KBM-7 (cell line): ENCODE measurements at regions not wholly inside any gene's neighbourhood (a gene's known extent, or its start where the extent isn't known, plus 50 kb on each side); places are given as distances from the start of the nearest gene placed in this dataset.

Experiments used
- DNase-seq: peaks from one replicate; pipeline ENCODE4 v3.0.0-alpha.2; 2015
- in situ Hi-C: fragments of 300-500 bp; cut with MboI; formaldehyde crosslinking; loops from 2 replicates; pipeline ENCODE4 v1.14.3; 2020; ENCODE audit warnings: low sequenced_read_pairs, low pct_unique_long_range_greater_than_20kb, mixed read lengths

DNA sequence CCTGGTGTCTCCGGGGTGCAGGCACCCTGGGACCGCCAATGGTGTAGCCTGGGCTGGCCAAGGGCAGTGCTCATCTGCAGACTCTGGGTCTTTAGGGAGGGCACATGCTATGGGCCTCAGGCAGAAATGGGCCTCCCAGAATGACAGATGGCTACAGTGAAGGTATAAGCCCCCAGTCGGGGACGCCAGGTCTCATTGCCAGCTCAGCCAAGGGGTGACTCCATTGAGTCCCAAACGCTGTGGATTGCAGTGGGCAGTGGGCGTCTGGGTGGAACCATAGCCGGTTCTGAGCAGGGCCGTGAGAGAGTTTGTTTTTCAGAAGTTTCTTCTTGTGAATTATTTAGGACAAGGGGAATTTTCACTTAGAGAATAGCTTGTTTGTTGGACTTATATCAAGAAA, 516.9 kb downstream of the TBC1D22A start:
- in situ Hi-C loops, result no loop called here

DNA sequence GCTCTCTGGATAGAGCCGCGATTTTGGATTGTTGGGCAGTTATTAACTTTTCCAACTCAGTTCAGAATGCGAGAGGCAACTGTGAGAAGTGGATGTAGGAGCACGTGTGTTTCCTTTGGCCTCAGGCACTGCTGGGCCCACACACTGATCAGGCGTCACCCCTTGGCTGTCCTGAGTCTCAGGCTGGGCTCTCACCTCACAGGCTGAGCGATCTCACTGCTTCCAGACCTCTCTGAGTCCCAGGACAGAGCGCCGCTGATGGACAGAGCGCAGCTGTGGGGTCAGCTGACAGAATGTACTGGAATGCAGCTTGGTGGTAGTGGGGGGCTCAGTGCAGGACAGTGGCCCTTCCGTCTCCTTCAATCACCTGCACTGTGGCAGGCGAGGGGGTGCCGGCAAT, 516.2 kb downstream of the TBC1D22A start:
- in situ Hi-C loops, result no loop called here

More for the DNA sequence above, 516.9 kb downstream of the TBC1D22A start:
- no peak for DNase-seq

DNA sequence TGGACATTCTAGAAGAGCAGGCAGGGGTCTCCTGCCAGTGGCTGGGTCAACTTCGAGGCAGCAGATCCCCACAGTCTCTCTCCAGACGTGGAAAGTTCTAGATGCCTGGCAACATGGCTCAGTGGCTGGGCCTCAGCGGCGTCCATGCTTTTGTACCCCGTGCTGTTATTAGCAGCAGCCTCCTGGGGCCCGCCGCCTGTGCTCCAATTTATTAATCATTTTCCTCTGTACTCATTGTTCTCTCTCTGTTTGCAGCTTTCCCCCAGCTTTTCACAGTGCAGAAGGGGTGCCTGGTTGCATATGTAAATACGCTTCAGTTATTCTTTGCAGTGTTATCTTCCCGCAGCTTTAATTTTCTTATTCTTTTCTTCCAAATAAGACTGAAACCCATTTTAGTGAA, 515.1 kb downstream of the TBC1D22A start:
- in situ Hi-C loops, result no loop called here
- no peak for DNase-seq

More for the DNA sequence above, 516.2 kb downstream of the TBC1D22A start:
- no peak for DNase-seq

DNA sequence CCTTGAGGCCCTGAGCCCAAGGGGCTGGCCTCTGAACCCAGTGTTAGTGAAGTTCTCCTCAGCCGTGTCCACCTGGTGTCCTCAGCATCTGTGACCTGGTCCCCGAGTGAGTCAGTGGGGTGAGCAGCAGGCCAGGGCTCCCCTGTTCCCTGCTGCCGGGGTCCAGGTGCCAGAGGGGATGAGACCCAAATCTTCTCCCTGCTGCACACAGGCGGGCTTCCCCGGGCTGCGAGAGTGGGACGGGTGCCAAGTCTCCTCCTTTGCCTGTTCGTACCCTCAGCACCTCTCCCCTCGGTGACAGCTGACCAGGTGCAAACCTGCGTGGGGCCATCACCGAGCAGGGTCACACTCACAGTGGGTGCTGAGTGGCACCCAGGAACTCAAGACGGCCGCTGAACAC, 514.5 kb downstream of the TBC1D22A start:
- no peak for DNase-seq
- in situ Hi-C loops, result no loop called here

DNA sequence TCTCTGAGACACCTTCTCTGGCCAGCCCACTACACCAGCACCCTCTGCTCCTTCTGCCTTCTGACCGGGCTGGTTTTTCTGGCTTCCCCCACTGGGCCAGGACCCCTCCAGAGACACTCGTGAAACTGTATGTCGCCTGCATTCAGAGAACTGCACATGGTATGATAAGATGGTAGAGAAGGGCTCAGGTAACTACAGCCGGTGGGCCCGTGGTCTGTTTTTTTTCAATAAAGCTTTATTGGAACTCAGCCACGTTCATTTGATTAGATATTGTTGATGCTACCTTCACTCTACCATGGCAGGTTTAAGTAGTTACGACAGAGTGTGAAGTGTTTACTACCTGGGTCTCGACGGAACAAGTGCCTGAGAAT, 514.0 kb downstream of the TBC1D22A start:
- in situ Hi-C loops, result no loop called here
- DNase-seq, result no peak

DNA sequence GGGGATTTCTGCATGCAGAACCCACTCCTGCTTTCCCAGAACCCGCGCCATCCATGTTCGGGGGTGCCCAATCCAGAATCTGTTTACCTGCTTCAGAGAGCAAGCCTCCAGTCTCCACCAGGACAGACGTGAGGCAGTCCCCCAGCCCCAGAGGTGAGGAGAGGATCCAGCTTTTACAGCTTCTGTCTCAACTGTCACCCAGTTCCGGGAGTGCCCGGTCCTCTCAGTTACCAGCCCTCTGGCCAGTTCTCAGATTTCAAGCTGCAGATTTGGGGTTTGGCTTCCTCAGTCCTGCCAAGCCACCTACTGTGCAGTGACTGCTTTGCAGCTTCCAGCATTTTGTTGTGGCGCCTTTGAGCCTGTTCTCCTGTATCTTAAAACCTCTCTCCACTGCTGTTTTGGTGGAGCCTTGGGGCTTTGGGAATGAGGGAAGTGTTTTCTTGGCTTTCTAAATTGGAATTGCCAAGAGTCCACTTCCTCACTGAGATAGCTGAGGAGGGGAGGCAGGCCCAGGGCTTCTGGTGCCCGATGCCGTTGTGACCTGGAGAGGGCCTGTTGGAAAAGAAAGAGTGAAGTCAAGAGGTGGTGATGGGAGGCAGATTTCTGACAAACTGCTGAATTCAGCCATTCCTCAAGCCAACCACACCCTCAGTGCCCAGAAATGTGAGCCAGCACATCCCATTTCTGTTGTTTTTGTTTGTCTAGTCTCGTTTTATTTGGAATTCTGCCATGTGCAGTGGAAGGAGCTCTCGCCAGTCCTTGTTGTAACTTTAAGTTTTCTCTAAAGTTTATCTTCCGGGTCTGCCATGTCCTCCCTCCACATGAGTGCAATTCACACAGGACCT, 513.4 kb downstream of the TBC1D22A start:
- DNase-seq, result no peak

DNA sequence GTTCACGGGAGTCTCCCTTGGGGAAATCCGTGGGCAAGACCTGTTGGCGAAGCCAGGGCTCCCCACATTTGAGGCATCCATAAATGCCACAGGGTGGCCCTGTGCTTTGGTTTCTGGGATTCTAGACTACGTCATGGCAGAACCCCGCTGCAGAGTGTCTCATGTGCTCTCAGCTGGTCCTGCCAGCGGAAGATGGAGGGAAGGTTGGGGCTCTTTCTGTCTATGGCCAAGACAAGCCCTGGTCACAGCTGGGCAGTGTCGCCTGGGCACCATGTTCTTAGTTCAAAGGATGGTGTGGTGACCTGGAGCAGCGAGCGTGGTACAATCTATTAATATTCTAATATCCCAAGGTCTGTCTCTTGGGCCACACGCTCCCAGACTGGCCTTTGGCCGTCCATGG, 511.7 kb downstream of the TBC1D22A start:
- in situ Hi-C loops, result no loop called here

More for the DNA sequence above, 513.4 kb downstream of the TBC1D22A start:
- in situ Hi-C loops, result no loop called here

DNA sequence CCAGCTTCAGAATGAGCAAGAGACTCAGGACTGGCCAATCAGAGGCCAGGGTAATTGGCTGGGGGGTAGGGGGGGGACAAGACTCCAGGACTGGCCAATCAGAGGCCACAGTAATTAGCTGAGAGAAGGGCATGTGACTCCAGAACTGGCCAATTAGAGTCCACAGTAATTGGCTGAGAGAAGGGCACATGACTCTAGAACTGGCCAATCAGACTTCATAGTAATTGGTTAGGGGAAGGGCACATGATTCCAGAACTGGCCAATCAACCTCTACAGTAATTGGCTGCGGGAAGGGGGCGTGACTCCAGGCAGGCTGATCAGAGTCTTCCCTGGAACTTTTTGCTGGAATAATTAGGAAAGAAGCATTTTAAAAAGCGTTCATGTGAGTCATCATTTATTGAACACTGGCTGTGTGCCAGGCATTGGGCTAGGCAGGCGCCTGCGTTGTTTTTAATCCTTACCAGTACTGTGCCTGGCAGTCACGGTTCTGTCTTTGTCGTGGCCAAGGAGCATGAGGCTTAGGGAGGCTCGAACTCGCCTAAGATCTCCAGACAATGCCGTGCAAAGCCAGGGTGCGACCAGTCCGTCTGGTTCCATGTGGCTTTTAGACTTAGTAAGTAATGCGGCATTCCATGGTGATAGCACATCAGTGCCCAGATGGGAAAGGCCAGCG, 508.1 kb downstream of the TBC1D22A start:
- in situ Hi-C loops, result no loop called here
- DNase-seq, result no peak

More for the DNA sequence above, 511.7 kb downstream of the TBC1D22A start:
- no peak for DNase-seq

DNA sequence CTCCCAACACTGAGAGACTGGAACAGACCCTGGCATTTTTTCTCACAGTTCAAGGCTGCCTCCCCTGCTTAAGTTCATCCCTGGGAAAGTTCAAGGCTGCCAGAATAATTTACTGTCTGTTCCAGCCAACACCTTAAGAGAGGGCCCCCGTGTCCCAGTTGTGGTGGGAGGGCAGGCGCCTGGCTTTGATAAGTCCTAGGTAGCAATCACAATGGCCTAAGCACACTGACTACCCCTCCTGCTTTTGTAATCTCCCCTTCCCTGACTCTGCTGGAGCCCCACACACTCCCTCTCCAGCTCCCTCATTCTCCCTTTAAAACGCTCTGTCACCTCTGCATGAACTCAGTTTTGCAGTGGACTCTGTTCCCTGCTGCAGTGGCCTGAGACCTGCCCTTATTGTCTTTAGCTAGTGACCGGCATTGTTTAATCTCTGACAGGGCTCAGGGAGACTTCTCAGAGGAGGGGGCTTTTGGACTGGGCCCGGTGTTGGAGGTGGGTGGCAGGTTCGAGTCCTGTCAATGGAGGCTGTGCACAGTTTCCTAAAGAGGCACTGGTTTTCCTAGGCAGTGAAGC, 507.2 kb downstream of the TBC1D22A start:
- no peak for DNase-seq
- in situ Hi-C loops, result no loop called here

DNA sequence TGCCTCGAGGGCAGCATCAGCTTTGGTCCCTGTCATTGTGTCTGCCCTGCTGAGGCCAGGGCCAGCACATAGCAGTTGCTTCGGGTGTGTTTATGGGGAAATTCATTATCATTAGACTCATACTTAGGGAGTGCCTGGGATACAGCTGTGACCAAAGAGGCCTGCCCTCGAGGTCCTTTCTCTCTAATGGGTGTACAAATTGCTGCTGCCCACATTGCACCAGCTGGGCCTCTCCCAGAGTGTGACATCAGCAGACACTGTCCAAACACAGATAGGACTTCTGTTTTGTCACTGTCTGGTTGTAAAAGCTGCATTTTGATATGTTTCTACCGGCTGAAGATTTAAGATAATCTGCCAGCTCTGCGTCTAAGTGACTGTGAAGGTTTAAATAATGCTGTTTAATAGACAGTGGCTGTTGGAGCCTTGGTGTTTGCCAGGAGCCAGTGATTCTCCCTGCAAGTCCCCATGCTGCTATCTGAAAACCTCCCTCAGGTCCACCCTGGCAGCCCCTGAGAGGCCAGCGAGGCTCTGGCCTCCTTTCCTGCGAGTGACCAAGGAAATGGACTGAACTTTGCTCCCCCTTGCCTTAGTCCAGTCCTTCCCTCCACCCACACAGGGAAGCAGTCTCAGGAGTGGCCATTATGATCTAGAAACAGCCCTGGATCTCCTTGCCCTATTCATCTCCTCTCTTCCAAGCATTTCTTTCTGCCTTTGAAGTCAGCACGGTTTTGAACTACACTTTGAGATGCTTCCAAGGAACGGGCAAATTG, 505.2 kb downstream of the TBC1D22A start:
- in situ Hi-C loops, result no loop called here
- DNase-seq, result no peak

DNA sequence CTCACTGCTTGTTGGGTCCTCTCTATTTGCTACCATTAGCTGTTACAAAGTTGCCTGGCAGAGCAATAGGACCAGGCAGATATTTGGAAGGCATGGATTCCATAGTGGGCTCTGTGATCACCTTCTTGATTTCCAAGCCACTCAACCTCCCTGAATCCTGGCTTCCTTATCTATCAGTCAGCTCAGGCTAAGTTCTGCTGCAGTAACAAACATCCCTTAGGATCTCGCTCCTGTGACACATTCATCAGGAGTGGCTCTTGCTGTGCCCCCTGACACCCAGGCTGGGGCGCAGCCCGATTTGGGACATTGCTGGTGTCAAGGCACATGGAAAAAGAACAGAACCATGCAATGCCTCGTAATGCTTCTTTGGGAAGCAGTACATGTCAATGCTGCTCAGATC, 503.9 kb downstream of the TBC1D22A start:
- in situ Hi-C loops, result no loop called here
- no peak for DNase-seq

DNA sequence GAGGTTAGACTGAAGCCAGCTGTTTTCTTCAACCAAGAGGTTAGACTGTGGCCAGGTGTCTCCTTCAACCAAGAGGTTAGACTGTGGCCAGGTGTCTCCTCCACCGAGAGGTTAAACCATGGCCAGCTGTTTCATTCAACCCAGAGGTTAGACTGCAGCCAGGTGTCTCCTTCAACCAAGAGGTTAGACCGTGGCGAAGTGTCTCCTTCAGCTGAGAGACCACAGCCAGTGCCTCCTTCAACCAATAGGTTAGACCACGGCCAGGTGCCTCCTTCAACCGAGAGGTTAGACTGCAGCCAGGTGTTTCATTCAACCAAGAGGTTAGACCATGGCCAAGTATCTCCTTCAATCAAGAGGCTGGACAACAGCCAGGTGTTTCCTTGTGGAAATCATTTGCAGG, 498.1 kb downstream of the TBC1D22A start:
- in situ Hi-C loops, result no loop called here
- DNase-seq, result no peak

DNA sequence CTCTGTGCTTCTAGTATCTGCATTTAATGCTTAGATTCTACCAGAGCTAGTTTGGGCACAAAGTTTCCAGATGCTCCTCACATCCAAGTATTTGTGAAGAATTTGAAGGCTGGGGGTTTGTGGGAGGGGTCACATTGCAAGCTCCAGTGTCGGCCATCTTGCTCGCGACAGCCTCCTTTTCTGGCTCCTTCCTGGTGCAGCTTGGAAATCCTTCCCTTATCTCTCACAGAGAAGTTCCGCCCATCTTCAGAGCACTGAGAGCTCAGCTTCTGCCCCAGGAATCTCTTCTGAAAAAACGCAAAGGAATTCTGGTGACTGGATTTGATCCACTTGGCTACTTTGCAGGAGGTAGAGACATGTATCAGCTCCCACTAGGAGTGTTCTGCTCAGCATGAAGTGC, 497.5 kb downstream of the TBC1D22A start:
- in situ Hi-C loops, result no loop called here
- DNase-seq, result peak; percentile 2

DNA sequence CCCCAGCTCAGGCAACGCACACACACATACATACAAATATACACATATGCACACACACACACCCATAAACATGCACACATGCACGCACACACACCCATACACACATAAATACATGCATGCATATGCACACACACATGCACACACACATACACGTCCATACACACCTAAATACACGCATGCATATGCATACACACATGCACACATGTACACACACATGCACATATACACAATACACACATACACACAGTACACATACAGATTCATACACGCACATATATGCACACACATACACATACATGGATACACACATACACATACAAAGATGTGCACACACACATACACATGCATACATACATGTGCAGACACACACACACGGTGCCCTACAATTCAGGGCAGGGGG, 496.6 kb downstream of the TBC1D22A start:
- in situ Hi-C loops, result no loop called here

DNA sequence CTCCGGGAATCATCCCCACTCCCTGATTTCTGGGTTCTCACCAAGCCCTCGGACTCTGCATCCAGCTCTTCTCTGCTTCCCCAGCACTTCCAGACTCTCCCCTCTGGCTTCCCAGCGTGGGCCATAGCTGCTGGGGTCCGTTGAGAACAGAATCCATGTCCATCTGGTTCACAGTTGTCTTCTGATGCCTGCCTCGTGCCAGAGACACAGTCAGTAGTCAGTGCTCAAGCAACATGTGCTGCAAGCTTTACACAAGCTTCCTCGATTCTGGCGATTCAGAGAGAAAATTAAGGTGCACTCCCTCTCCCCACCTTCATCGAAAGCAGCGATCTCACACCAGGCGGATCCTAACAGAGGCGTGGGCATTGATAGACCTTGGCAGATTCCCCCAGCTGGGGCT, 495.5 kb downstream of the TBC1D22A start:
- DNase-seq, result no peak
- in situ Hi-C loops, result no loop called here

More for the DNA sequence above, 496.6 kb downstream of the TBC1D22A start:
- no peak for DNase-seq

DNA sequence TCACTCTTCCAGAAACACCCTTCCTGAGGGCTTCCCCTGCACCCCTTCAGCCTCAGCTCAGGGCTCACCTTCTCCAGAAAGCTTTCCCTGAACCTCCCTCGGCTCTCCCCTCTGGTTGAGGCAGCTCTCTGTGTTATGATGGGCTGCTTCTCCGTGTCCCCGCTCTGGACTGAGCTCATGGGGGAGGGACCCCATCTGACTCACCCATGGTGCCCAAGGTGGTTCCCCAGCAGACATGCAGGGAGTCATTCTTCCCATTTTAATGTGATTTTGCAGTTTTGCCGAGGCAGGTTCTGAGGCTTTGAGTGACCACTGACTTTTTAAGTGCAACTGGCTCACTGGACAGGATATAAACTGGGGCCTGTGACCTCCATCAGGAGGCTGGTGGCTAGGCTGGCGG, 495.1 kb downstream of the TBC1D22A start:
- DNase-seq, result no peak
- in situ Hi-C loops, result no loop called here

DNA sequence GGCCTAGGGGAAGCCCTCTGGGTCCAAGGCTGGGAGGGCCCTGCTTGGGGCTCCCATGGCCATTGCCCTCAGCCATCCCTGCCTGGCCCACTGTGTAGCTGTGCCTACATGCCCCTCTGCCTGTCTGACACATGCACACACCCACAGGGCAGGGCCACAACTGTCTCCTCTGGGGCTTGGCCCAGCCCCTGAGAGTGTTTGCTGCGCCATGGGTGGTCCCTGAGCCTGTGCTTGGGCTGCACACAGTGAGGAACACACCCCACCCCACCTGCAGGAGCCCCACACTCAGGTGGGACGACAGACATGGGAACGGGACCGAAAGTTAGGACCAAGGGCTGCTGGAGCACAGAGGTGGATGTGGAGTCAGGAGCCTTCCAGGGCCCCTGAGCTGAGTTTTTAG, 489.5 kb downstream of the TBC1D22A start:
- in situ Hi-C loops, result no loop called here
- no peak for DNase-seq

DNA sequence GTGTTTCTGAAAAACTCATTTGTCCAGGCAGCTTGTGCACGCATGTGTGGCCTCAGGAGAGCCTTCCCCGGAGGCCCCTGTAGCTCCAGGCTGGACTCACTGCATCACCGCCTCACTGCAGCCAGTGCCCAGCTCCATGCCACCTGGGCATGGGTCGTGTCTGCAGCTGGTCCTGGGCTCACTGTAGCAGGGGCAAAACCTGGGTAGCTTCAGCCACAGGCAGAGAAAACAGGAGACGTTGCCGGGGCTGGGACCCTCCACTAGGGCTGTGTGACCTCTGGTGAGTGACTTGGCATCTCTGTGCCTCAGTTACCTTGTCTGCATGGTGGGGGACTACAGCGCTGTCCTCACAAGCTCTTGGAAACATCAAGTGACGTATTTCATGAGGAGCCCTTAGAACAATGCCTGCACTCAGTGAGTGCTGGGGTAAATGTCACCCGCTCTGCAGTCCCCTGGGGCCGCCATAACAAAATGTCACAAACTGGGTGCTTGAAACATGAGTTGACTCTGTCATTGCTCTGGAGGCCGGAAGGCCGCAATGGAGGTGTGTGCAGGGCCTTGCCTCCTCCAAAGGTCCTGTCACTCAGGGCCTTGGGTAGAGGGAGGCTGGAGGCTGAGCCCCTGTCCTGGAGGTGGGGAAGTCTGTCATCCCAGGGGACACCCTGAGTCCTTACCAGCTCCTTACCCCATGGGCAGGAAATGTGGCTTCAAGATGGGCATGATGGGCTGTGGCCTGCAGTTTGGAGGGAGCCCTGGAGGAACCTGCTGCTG, 488.7 kb downstream of the TBC1D22A start:
- no peak for DNase-seq
- in situ Hi-C loops, result no loop called here

DNA sequence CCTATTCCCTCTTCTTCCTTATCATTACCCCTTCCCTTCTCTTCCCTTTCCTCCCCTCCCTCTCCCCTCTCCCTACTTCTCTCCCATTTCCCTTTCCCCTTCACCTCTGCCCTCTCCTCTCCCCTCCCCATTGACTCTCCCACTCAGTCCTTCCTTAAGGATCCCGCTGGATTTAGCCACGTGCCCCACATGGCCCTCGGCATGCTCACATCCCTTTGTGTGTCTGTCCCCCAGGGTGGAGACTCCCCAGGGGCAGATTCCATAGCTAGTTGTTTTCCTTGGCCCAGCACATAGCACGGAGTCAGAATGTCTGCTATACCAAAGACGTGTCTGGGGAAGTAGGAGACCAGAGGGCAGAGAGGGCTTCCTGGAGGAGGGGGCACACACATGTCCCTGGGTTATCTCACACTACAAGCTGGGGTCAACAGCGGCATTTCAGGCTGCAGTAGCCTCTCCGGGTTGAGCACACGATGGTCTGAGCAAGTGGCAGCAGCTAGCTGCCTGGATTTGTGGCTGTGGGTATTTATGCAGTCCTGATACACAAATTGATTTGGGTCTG, 487.0 kb downstream of the TBC1D22A start:
- DNase-seq, result no peak
- in situ Hi-C loops, result no loop called here
